Esophagus squamous epithelium (tissue), 5 donors: ENCODE measurements at regions not wholly inside any gene's neighbourhood (a gene's known extent, or its start where the extent isn't known, plus 50 kb on each side); places are given as distances from the start of the nearest gene placed in this dataset.
"Not testable (repeated sequence)": the region's sequence is repeated elsewhere in the genome, so short reads cannot be mapped to it uniquely, and the experiment has no call there.

ENCODE experiments used
- DNase-seq: peaks from one replicate; lab custom pipeline; 2025; lab: John Stamatoyannopoulos, UW
- H3K27ac ChIP-seq, 4 donors: fragments of 200-600 bp; sonication (generic); one replicate each; pipeline ENCODE4 v1.5.1; 2016 to 2019; ENCODE audit warnings: mild to moderate bottlenecking in 1 of 4
- H3K27me3 ChIP-seq, 4 donors: fragments of 200-600 bp; sonication (generic); 1 replicate in 3 of 4; 2 replicates in 1 of 4; pipeline versions ENCODE4 v1.5.1 to v1.6.0; 2017 to 2021; ENCODE audit warnings: antibody characterized with exemption in 1 of 4
- H3K36me3 ChIP-seq, 3 donors: fragments of 200-600 bp; sonication (generic); one replicate each; pipeline ENCODE4 v1.5.1; 2016 to 2019
- H3K4me1 ChIP-seq, 3 donors: fragments of 200-600 bp; sonication (generic); one replicate each; pipeline ENCODE4 v1.5.1; 2017 to 2019
- H3K4me3 ChIP-seq, 4 donors: fragments of 200-600 bp; sonication (generic); 1 replicate in 3 of 4; 2 replicates in 1 of 4; pipeline ENCODE4 v1.5.1; 2016 to 2019; ENCODE audit warnings: mild to moderate bottlenecking in 2 of 4, moderate library complexity in 1 of 4
- H3K9me3 ChIP-seq, 3 donors: fragments of 200-600 bp; sonication (generic); one replicate each; pipeline ENCODE4 v1.5.1; 2016 to 2019
- POLR2A ChIP-seq, 4 donors: fragments of 450-650 bp; IDR thresholded peaks; one replicate each; pipeline ENCODE4 v1.6.1; 2017; ENCODE audit warnings: antibody characterized with exemption in 4 of 4, mild to moderate bottlenecking in 4 of 4, moderate library complexity in 3 of 4
- WGBS, 2 donors: methylation state at CpG; one replicate each; pipeline ENCODE4 v1.1.5; 2018; 5-methylcytosine and 5-hydroxymethylcytosine counted together
- intact Hi-C: fragments of 100-400 bp; cut with DNase I; formaldehyde crosslinking; loops from one replicate; pipeline ENCODE4 v1.15.0; 2022
- TF ChIP-seq, protein P1 (sequence below), 6 experiments: fragments of 450-650 bp in 4 of 6; fragments of 200-600 bp in 2 of 6; sonication (generic) in 2 of 6; IDR thresholded peaks; one replicate each; pipeline ENCODE4 v1.5.1; 2016 to 2019; ENCODE audit warnings: antibody characterized with exemption in 6 of 6, mild to moderate bottlenecking in 4 of 6, moderate library complexity in 4 of 6
- donor health status: DM: yes; HTN: yes; CAD: no.

DNA sequence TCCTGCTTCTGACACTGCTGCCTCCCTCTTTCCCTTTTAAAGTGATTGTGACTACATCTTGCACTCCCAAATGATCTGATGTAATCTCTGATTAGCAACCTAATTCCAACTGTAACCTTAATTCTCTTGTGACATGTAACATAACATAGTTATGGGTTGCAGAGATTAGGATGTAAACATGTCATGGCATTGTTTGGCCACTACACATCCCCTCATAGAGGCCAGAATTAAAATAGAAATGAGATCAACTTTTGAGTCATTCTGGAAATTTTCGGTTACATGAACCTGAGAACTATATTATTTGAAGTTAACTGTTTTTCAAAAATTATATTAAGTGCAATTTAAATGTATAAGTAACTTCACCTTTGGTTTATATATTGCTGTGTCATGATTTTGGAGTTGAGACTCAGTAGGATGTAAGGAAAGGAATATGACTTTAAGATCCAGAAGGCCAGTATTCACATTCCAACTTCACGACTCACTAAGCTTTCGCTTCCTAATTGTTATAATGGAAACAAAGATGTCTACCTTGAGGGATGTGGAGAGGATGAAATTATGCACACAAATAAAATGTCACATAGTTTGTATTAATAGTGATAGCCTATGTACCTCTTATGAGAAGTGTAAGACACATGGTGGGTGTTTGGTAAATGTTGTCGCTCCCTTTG, 611.9 kb upstream of the MAP3K7 start:
- DNase-seq: no peak
- intact Hi-C loops: no loop called here
- H3K27ac ChIP-seq: no peak overlapping the region
- H3K9me3 ChIP-seq: no peaks in the 10 kb centered on the region
- TF ChIP-seq POLR2A (IDR thresholded peaks at IDR 0.05): no peak
- no peaks in the 10 kb centered on the region for H3K4me1 ChIP-seq
- H3K36me3 ChIP-seq: no peaks in the 10 kb centered on the region
- H3K27me3 ChIP-seq: no peaks in the 10 kb centered on the region
- WGBS, 2 donors: 69 to 75% methylated on average over 4 of the region's 4 CpGs
- no peak overlapping the region for H3K4me3 ChIP-seq

DNA sequence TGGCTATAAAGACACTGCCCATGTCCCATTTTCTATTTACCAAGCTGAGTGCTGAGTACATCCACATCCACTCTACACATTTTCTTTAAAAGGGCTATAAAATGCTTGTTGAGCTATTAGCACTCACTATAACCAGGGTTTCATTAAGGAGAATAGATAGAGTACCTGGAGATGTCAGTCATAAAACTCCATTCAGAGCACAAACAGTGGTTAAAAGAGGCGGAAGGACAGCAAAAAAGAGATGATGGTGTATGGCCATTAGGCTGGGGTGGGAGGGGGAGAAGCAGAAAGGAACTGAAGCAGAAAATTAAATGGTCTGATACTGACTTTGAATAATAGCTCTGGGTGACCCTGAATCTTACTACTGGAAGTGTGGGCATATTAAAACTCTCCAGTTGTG, 609.9 kb upstream of the MAP3K7 start:
- Histone ChIP-seq H3K9me3 (no peaks in the 10 kb centered on the region), H3K27ac (no peak overlapping the region), H3K4me1 (no peaks in the 10 kb centered on the region), H3K4me3 (no peak overlapping the region), H3K36me3 (no peaks in the 10 kb centered on the region), H3K27me3 (no peaks in the 10 kb centered on the region)
- intact Hi-C loops: no loop called here
- TF ChIP-seq, protein P1, sequence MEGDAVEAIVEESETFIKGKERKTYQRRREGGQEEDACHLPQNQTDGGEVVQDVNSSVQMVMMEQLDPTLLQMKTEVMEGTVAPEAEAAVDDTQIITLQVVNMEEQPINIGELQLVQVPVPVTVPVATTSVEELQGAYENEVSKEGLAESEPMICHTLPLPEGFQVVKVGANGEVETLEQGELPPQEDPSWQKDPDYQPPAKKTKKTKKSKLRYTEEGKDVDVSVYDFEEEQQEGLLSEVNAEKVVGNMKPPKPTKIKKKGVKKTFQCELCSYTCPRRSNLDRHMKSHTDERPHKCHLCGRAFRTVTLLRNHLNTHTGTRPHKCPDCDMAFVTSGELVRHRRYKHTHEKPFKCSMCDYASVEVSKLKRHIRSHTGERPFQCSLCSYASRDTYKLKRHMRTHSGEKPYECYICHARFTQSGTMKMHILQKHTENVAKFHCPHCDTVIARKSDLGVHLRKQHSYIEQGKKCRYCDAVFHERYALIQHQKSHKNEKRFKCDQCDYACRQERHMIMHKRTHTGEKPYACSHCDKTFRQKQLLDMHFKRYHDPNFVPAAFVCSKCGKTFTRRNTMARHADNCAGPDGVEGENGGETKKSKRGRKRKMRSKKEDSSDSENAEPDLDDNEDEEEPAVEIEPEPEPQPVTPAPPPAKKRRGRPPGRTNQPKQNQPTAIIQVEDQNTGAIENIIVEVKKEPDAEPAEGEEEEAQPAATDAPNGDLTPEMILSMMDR (IDR thresholded peaks at IDR 0.05): no peak
- TF ChIP-seq POLR2A (IDR thresholded peaks at IDR 0.05): no peak
- DNase-seq: no peak
- WGBS, 2 donors: 56 to 71% methylated on average over 1 of the region's 1 CpG

DNA sequence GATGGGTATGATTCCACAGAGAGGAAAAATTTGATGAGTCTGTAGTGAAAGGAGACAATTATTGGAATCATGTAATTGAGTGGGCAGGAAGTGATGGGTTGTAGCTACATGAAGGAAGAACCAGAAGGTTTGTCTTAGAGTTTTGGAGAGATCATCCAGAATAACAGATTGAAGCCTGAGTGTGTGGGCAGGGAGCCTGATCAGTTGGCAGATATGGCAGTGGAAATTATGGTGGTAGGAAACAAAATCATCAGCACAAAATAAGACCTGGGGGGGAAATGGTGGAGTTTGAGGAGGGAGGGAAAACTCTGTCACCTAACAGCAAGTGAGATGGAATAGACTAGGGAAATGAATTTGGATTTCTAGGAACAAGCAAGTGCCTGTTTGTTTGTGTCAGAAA, 606.6 kb upstream of the MAP3K7 start:
- Histone ChIP-seq H3K4me1 (no peaks in the 10 kb centered on the region), H3K9me3 (no peaks in the 10 kb centered on the region), H3K27me3 (no peaks in the 10 kb centered on the region), H3K27ac (no peak overlapping the region), H3K36me3 (no peaks in the 10 kb centered on the region), H3K4me3 (no peak overlapping the region)
- TF ChIP-seq, protein P1 (IDR thresholded peaks at IDR 0.05): no peak
- TF ChIP-seq POLR2A (IDR thresholded peaks at IDR 0.05): no peak
- no peak for DNase-seq
- intact Hi-C loops: no loop called here

DNA sequence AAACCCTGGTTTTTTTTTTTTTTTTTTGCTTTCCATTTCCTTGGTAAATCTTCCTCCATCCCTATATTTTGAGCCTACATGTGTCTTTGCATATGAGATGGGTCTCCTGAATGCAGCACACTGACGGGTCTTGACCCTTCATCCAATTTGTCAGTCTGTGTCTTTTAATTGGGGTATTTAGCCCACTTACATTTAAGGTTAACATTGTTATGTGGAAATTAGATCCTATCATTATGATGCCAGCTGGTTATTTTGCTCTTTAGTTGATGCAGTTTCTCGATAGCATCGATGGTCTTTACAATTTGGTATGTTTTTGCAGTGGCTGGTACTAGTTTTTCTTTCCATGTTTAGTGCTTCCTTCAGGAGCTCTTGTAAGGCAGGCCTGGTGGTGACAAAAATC, 603.2 kb upstream of the MAP3K7 start:
- intact Hi-C loops, H3K4me1 ChIP-seq, H3K36me3 ChIP-seq, H3K9me3 ChIP-seq, H3K27ac ChIP-seq, H3K27me3 ChIP-seq, H3K4me3 ChIP-seq, DNase-seq: not testable (repeated sequence)
- WGBS, 2 donors: 85 to 88% methylated on average over 3 of the region's 3 CpGs

DNA sequence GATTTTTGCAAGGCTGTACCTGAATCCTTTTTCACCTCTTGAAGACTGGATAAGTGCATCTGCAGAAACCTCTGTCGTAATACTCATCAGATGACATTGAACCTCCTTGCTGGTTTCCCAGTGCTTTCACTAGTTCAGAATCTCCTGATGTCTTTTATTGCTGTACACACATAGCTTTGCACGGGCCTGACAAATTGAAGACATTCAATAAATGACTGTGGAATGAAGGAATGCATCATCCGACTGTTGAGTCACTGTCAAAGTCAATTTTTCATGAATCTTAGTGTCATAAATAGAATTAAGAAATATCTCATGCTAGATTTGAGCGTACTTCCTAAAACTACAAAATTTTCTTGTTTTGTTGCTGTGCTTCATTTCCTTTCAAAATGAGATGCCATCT, 598.2 kb upstream of the MAP3K7 start:
- Histone ChIP-seq H3K27me3 (no peaks in the 10 kb centered on the region), H3K36me3 (no peaks in the 10 kb centered on the region), H3K4me1 (no peaks in the 10 kb centered on the region), H3K9me3 (no peaks in the 10 kb centered on the region), H3K4me3 (no peak overlapping the region), H3K27ac (no peak overlapping the region)
- 74 to 81% methylated on average over 4 of the region's 4 CpGs for WGBS, 2 donors
- no peak for DNase-seq
- TF ChIP-seq, protein P1 (IDR thresholded peaks at IDR 0.05): no peak
- no peak for TF ChIP-seq POLR2A (IDR thresholded peaks at IDR 0.05)
- intact Hi-C loops: no loop called here

DNA sequence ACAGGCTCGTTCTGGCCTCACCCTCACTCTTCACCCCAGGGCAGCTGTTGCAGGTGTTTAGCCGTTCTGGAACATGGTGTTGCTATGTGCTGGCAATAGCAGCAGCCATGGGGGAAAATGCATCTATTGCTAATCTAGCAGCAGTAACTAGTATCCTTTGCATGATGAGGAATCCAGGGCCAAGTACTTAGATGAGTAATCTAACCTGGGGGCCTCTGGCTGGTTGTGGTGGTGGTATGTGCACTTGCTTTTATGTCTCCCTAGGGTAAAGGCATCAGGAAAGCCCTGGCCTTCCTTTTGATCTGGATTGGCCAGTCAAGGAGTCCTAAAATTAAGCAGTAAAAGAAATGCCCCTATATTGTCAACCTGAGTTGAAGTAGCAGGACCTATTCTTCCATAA, 594.5 kb upstream of the MAP3K7 start:
- Histone ChIP-seq H3K4me3 (no peak overlapping the region), H3K9me3 (no peaks in the 10 kb centered on the region), H3K27me3 (no peaks in the 10 kb centered on the region), H3K36me3 (no peaks in the 10 kb centered on the region), H3K27ac (no peak overlapping the region), H3K4me1 (no peaks in the 10 kb centered on the region)
- intact Hi-C loops: no loop called here
- DNase-seq: no peak
- 57 to 67% methylated on average over 2 of the region's 2 CpGs for WGBS, 2 donors
- TF ChIP-seq, protein P1 (IDR thresholded peaks at IDR 0.05): no peak
- no peak for TF ChIP-seq POLR2A (IDR thresholded peaks at IDR 0.05)
